Loucy (cell line): ENCODE measurements at regions not wholly inside any gene's neighbourhood (a gene's known extent, or its start where the extent isn't known, plus 50 kb on each side); places are given as distances from the start of the nearest gene placed in this dataset.

Experiments used
- EZH2phosphoT487 ChIP-seq: fragments of 200-600 bp; IDR thresholded peaks from 2 replicates; pipeline ENCODE4 v1.6.1; 2018; ENCODE audit warnings: antibody characterized with exemption, mild to moderate bottlenecking, moderate library complexity, borderline replicate concordance
- TF ChIP-seq, protein P1 (sequence below): fragments of 200-600 bp; sonication (generic); conservative IDR thresholded peaks from 2 replicates; pipeline ENCODE4 v1.5.1; 2014; ENCODE audit warnings: mild to moderate bottlenecking, antibody characterized with exemption, low read length

DNA sequence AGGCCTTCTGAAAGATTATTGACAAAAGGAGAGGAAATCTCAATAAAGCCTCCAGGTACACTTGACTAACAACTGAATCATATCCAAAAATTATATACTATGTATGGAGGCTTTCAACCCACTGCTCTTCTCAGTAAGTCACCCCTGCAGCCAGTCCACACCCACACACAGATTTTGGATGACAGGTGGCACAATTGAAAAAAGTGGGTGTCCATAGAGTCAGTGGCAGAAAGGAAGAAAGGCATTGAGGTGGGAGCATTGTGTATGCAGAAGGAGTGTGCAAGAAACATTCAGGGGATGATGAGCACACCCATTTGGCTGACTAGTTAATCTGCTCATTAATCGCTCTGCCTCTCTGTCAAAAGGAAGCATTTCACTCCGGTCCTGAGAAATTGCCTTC is 150.6 kb upstream of the IL12B start:
- TF ChIP-seq, protein P1, sequence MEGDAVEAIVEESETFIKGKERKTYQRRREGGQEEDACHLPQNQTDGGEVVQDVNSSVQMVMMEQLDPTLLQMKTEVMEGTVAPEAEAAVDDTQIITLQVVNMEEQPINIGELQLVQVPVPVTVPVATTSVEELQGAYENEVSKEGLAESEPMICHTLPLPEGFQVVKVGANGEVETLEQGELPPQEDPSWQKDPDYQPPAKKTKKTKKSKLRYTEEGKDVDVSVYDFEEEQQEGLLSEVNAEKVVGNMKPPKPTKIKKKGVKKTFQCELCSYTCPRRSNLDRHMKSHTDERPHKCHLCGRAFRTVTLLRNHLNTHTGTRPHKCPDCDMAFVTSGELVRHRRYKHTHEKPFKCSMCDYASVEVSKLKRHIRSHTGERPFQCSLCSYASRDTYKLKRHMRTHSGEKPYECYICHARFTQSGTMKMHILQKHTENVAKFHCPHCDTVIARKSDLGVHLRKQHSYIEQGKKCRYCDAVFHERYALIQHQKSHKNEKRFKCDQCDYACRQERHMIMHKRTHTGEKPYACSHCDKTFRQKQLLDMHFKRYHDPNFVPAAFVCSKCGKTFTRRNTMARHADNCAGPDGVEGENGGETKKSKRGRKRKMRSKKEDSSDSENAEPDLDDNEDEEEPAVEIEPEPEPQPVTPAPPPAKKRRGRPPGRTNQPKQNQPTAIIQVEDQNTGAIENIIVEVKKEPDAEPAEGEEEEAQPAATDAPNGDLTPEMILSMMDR: no peak
- no peak for TF ChIP-seq EZH2phosphoT487
